Suprapubic skin (tissue), 4 donors: ENCODE measurements at regions not wholly inside any gene's neighbourhood (a gene's known extent, or its start where the extent isn't known, plus 50 kb on each side); places are given as distances from the start of the nearest gene placed in this dataset.

Source experiments
- DNase-seq, 2 donors: peaks; one replicate each; pipeline ENCODE4 v3.0.0-alpha.2; 2019; ENCODE audit warnings: low spot score in 2 of 2
- H3K27ac ChIP-seq: fragments of 200-600 bp; sonication (generic); one replicate; pipeline ENCODE4 v1.5.1; 2019
- H3K27me3 ChIP-seq: fragments of 200-600 bp; sonication (generic); one replicate; pipeline ENCODE4 v1.5.1; 2019
- H3K36me3 ChIP-seq: fragments of 200-600 bp; sonication (generic); one replicate; pipeline ENCODE4 v1.5.1; 2019
- H3K4me1 ChIP-seq: fragments of 200-600 bp; sonication (generic); one replicate; pipeline ENCODE4 v1.5.1; 2019
- H3K4me3 ChIP-seq: fragments of 200-600 bp; sonication (generic); one replicate; pipeline ENCODE4 v1.5.1; 2019; ENCODE audit warnings: mild to moderate bottlenecking
- H3K9me3 ChIP-seq: fragments of 200-600 bp; sonication (generic); one replicate; pipeline ENCODE4 v1.5.1; 2019
- CTCF ChIP-seq, 2 donors: fragments of 200-600 bp in 1 of 2; fragments of 450-650 bp in 1 of 2; sonication (generic) in 1 of 2; IDR thresholded peaks; one replicate each; pipeline ENCODE4 v1.5.1; 2016 to 2019; ENCODE audit warnings: antibody characterized with exemption in 2 of 2, mild to moderate bottlenecking in 1 of 2, moderate library complexity in 1 of 2
- EP300 ChIP-seq: sonication (generic); formaldehyde crosslinking; IDR thresholded peaks from one replicate; pipeline ENCODE4 v1.6.1; 2017; ENCODE audit warnings: antibody characterized with exemption
- POLR2A ChIP-seq, 2 donors: fragments of 450-650 bp; IDR thresholded peaks; one replicate each; pipeline ENCODE4 v1.6.1; 2017; ENCODE audit warnings: antibody characterized with exemption in 2 of 2, mild to moderate bottlenecking in 2 of 2, moderate library complexity in 2 of 2
- POLR2AphosphoS5 ChIP-seq, 3 donors: sonication (generic); formaldehyde crosslinking; IDR thresholded peaks; one replicate each; pipeline ENCODE4 v1.6.1; 2017; ENCODE audit warnings: antibody characterized with exemption in 3 of 3
- WGBS: methylation state at CpG from one replicate; pipeline ENCODE4 v1.1.5; 2018; 5-methylcytosine and 5-hydroxymethylcytosine counted together

GRCh38 chr6:2476376-2476775, 231.0 kb upstream of the GMDS start:
- DNase-seq = no peak
- TF ChIP-seq EP300 = no peak
- no peak for TF ChIP-seq POLR2A (IDR thresholded peaks at IDR 0.05)
- TF ChIP-seq CTCF (IDR thresholded peaks at IDR 0.05) = no peak
- TF ChIP-seq POLR2AphosphoS5 (IDR thresholded peaks at IDR 0.05) = no peak
- no peaks in the 10 kb centered on the region for H3K36me3 ChIP-seq
- H3K27me3 ChIP-seq = no peaks in the 10 kb centered on the region
- WGBS = 52% methylated on average over 4 of the region's 4 CpGs
- no peaks in the 10 kb centered on the region for H3K9me3 ChIP-seq
- no peak overlapping the region for H3K4me3 ChIP-seq
- no peak overlapping the region for H3K27ac ChIP-seq
- H3K4me1 ChIP-seq = peaks cover 10% of the 10 kb centered on the region

- H3K36me3 ChIP-seq = no peaks in the 10 kb centered on the region
- H3K4me1 ChIP-seq = no peaks in the 10 kb centered on the region
- TF ChIP-seq POLR2A (IDR thresholded peaks at IDR 0.05) (no peak), POLR2AphosphoS5 (IDR thresholded peaks at IDR 0.05) (no peak), CTCF (IDR thresholded peaks at IDR 0.05) (no peak), EP300 (no peak)
- 63% methylated on average over 9 of the region's 9 CpGs for WGBS
- H3K4me3 ChIP-seq = no peak overlapping the region
- H3K27me3 ChIP-seq = peaks cover 3% of the 10 kb centered on the region
- no peaks in the 10 kb centered on the region for H3K9me3 ChIP-seq
- no peak overlapping the region for H3K27ac ChIP-seq
- DNase-seq = no peak
These were observed 226.1 kb upstream of the GMDS start for GRCh38 chr6:2471472-2471871.

- no peaks in the 10 kb centered on the region for H3K4me1 ChIP-seq
- TF ChIP-seq POLR2A (IDR thresholded peaks at IDR 0.05) (no peak), POLR2AphosphoS5 (IDR thresholded peaks at IDR 0.05) (no peak), CTCF (IDR thresholded peaks at IDR 0.05) (no peak), EP300 (no peak)
- H3K27ac ChIP-seq = no peak overlapping the region
- DNase-seq = no peak
- no peaks in the 10 kb centered on the region for H3K36me3 ChIP-seq
- 94% methylated on average over 6 of the region's 8 CpGs for WGBS
- peaks cover 3% of the 10 kb centered on the region for H3K27me3 ChIP-seq
- no peak overlapping the region for H3K4me3 ChIP-seq
- H3K9me3 ChIP-seq = no peaks in the 10 kb centered on the region
These were observed 224.0 kb upstream of the GMDS start for GRCh38 chr6:2469428-2469827.

- no peak overlapping the region for H3K4me3 ChIP-seq
- no peak for DNase-seq
- H3K4me1 ChIP-seq = no peaks in the 10 kb centered on the region
- TF ChIP-seq POLR2AphosphoS5 (IDR thresholded peaks at IDR 0.05) = no peak
- no peak for TF ChIP-seq POLR2A (IDR thresholded peaks at IDR 0.05)
- no peak for TF ChIP-seq CTCF (IDR thresholded peaks at IDR 0.05)
- TF ChIP-seq EP300 = no peak
- 85% methylated on average over 4 of the region's 4 CpGs for WGBS
- H3K36me3 ChIP-seq = no peaks in the 10 kb centered on the region
- peaks cover 3% of the 10 kb centered on the region for H3K27me3 ChIP-seq
- H3K27ac ChIP-seq = no peak overlapping the region
- no peaks in the 10 kb centered on the region for H3K9me3 ChIP-seq
These were observed 223.2 kb upstream of the GMDS start for GRCh38 chr6:2468601-2468955.

- TF ChIP-seq CTCF (IDR thresholded peaks at IDR 0.05) (no peak), POLR2AphosphoS5 (IDR thresholded peaks at IDR 0.05) (no peak), EP300 (no peak), POLR2A (IDR thresholded peaks at IDR 0.05) (no peak)
- H3K27ac ChIP-seq = no peak overlapping the region
- WGBS = 64% methylated on average over 6 of the region's 6 CpGs
- H3K9me3 ChIP-seq = no peaks in the 10 kb centered on the region
- no peak for DNase-seq
- H3K27me3 ChIP-seq = peaks cover 3% of the 10 kb centered on the region
- no peaks in the 10 kb centered on the region for H3K36me3 ChIP-seq
- H3K4me3 ChIP-seq = no peak overlapping the region
- no peaks in the 10 kb centered on the region for H3K4me1 ChIP-seq
These were observed 222.7 kb upstream of the GMDS start for GRCh38 chr6:2467929-2468600.
